Spleen (tissue), 11 donors: ENCODE measurements at regions not wholly inside any gene's neighbourhood (a gene's known extent, or its start where the extent isn't known, plus 50 kb on each side); places are given as distances from the start of the nearest gene placed in this dataset.
"Not testable (repeated sequence)": the region's sequence is repeated elsewhere in the genome, so short reads cannot be mapped to it uniquely, and the experiment has no call there.

Experiments used
- DNase-seq: peaks from one replicate; pipeline ENCODE4 v3.0.0-alpha.2; 2020
- H3K27ac ChIP-seq, 8 donors: fragments of 200-600 bp; sonication (generic) in 7 of 8; 1 replicate in 4 of 8; 2 replicates in 4 of 8; pipeline versions ENCODE4 v1.5.0 to v1.8.0; 2016 to 2021; ENCODE audit warnings: inconsistent platforms in 4 of 8, mild to moderate bottlenecking in 4 of 8, moderate library complexity in 1 of 8
- H3K27me3 ChIP-seq, 7 donors: fragments of 200-600 bp; sonication (generic) in 6 of 7; replicated peaks in 1 of 7; 1 replicate in 4 of 7; 2 replicates in 3 of 7; pipeline versions ENCODE4 v1.5.0 to v1.8.0; 2016 to 2021; ENCODE audit warnings: inconsistent platforms in 3 of 7, mild to moderate bottlenecking in 1 of 7
- H3K36me3 ChIP-seq, 6 donors: fragments of 200-600 bp; sonication (generic) in 5 of 6; 1 replicate in 4 of 6; 2 replicates in 2 of 6; pipeline versions ENCODE4 v1.5.0 to v1.8.0; 2016 to 2021; ENCODE audit warnings: inconsistent platforms in 2 of 6
- H3K4me1 ChIP-seq, 6 donors: fragments of 200-600 bp; sonication (generic) in 5 of 6; 1 replicate in 3 of 6; 2 replicates in 3 of 6; pipeline versions ENCODE4 v1.5.0 to v1.8.0; 2016 to 2021; ENCODE audit warnings: inconsistent platforms in 3 of 6
- H3K4me3 ChIP-seq, 8 donors: fragments of 200-600 bp; sonication (generic) in 7 of 8; 1 replicate in 4 of 8; 2 replicates in 4 of 8; pipeline versions ENCODE4 v1.5.0 to v1.8.0; 2016 to 2021; ENCODE audit warnings: inconsistent platforms in 4 of 8, mild to moderate bottlenecking in 4 of 8, moderate library complexity in 2 of 8
- H3K9me3 ChIP-seq, 8 donors: fragments of 200-600 bp; sonication (generic) in 7 of 8; 1 replicate in 4 of 8; 2 replicates in 4 of 8; pipeline versions ENCODE4 v1.5.0 to v1.8.0; 2016 to 2021; ENCODE audit warnings: inconsistent platforms in 4 of 8
- CTCF ChIP-seq, 11 experiments: fragments of 200-600 bp in 7 of 11; fragments of 450-650 bp in 4 of 11; sonication (generic) in 4 of 11; IDR thresholded peaks in 8 of 11; conservative IDR thresholded peaks in 3 of 11; 1 replicate in 7 of 11; 2 replicates in 4 of 11; pipeline versions ENCODE4 v1.4.0 to v1.8.0; 2016 to 2021; ENCODE audit warnings: antibody characterized with exemption in 11 of 11, inconsistent platforms in 4 of 11, mild to moderate bottlenecking in 1 of 11
- POLR2A ChIP-seq, 3 donors: fragments of 450-650 bp; IDR thresholded peaks; one replicate each; pipeline ENCODE4 v1.5.1; 2017; ENCODE audit warnings: antibody characterized with exemption in 3 of 3, mild to moderate bottlenecking in 1 of 3
- POLR2AphosphoS5 ChIP-seq, 3 donors: sonication (generic); formaldehyde crosslinking; IDR thresholded peaks; one replicate each; pipeline ENCODE4 v1.5.1; 2017; ENCODE audit warnings: antibody characterized with exemption in 3 of 3
- whole genome bisulfite sequencing, 5 donors: extraction: QIAGEN DNeasy Blood & Tissue Kit in 3 of 5; methylation state at CpG; one replicate each; pipeline versions ENCODE4 v1.1.5 to v1.1.7; 2013 to 2018; 5-methylcytosine and 5-hydroxymethylcytosine counted together
- intact Hi-C: fragments of 100-400 bp; cut with DNase I; formaldehyde crosslinking; loops from one replicate; pipeline ENCODE4 v1.15.0; 2023; ENCODE audit warnings: low total_unique reads
- donor health status: healthy with polysubstance abuse.
- donor health status: DM: no; HTN: no; CAD: no; lungs with moderate emphysema.
- donor health status: DM: no; HTN: no; CAD: no.
- donor health status: Bipolar disorder and iron deficiency.
- donor health status: healthy.
- donor health status: DM: no; HTN: no; CAD: no.
- donor health status: DM: yes; HTN: yes; CAD: no.

- Histone ChIP-seq H3K9me3 (no peaks in the 10 kb centered on the region), H3K36me3 (no peaks in the 10 kb centered on the region), H3K27ac (peak overlapping the region in 1 of 8 donors; percentile 7), H3K27me3 (peaks cover 0 to 10% (median 0%) of the 10 kb centered on the region in 7 donors), H3K4me1 (no peaks in the 10 kb centered on the region), H3K4me3 (no peak overlapping the region)
- DNase-seq, result no peak
- intact Hi-C loops, result no loop called here
- TF ChIP-seq POLR2AphosphoS5 (IDR thresholded peaks at IDR 0.05) (no peak), CTCF (IDR thresholded peaks at IDR 0.05 in 8 of 11, conservative IDR thresholded peaks at IDR 0.05 in 3 of 11) (no peak), POLR2A (IDR thresholded peaks at IDR 0.05) (no peak)
- 56 to 86% (median 77%) methylated on average over 4 of the region's 4 CpGs for WGBS, 5 donors
Observed at GRCh38 chr17:33574942-33575445, 281.9 kb upstream of the ASIC2 start.

DNA sequence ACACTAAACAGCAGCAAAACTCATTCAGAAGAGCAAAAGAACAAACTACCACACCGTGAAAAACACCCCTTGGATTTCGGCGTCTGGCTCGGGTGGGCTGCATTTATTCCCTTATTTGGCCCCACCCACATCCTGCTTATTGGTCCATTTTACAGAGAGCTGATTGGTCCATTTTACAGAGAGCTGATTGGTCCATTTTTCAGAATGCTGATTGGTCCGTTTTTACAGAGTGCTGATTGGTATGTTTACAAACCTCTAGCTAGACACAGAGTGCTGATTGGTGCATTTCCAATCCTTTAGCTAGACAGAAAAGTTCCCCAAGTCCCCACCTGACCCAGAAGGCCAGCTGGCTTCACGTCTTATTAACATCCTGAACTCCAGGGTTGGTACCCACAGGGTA is 286.6 kb upstream of the ASIC2 start:
- intact Hi-C loops, result loop anchor here (10.0 kb wide), 1 partner anchor 55 kb away; no protein-coding TSS in a partner anchor
- H3K36me3 ChIP-seq, H3K4me3 ChIP-seq, H3K4me1 ChIP-seq, H3K27ac ChIP-seq, H3K9me3 ChIP-seq, DNase-seq, H3K27me3 ChIP-seq: not testable (repeated sequence)
- 80 to 96% (median 92%) methylated on average over 6 of the region's 6 CpGs for WGBS, 5 donors

GRCh38 chr17:33580215-33580614 is 287.1 kb upstream of the ASIC2 start:
- no peaks in the 10 kb centered on the region for H3K36me3 ChIP-seq
- TF ChIP-seq POLR2AphosphoS5 (IDR thresholded peaks at IDR 0.05), result no peak
- no peak for TF ChIP-seq POLR2A (IDR thresholded peaks at IDR 0.05)
- no peak for TF ChIP-seq CTCF (IDR thresholded peaks at IDR 0.05 in 8 of 11, conservative IDR thresholded peaks at IDR 0.05 in 3 of 11)
- 74 to 88% (median 84%) methylated on average over 3 of the region's 3 CpGs for WGBS, 5 donors
- DNase-seq, result no peak
- no peak overlapping the region for H3K4me3 ChIP-seq
- intact Hi-C loops, result loop anchor here (10.0 kb wide), 1 partner anchor 55 kb away; no protein-coding TSS in a partner anchor
- no peaks in the 10 kb centered on the region for H3K9me3 ChIP-seq
- H3K27me3 ChIP-seq, result peaks cover 0 to 10% (median 0%) of the 10 kb centered on the region in 7 donors
- H3K27ac ChIP-seq, result no peak overlapping the region
- H3K4me1 ChIP-seq, result no peaks in the 10 kb centered on the region

GRCh38 chr17:33582661-33583060 is 289.6 kb upstream of the ASIC2 start:
- intact Hi-C loops, result loop anchor here (10.0 kb wide), 1 partner anchor 58 kb away; no protein-coding TSS in a partner anchor
- H3K9me3 ChIP-seq, result no peaks in the 10 kb centered on the region
- H3K4me1 ChIP-seq, result no peaks in the 10 kb centered on the region
- H3K4me3 ChIP-seq, result no peak overlapping the region
- WGBS, 5 donors, result 59 to 73% (median 70%) methylated on average over 2 of the region's 2 CpGs
- H3K27ac ChIP-seq, result no peak overlapping the region
- no peak for DNase-seq
- H3K36me3 ChIP-seq, result no peaks in the 10 kb centered on the region
- peaks cover 0 to 6% (median 0%) of the 10 kb centered on the region in 7 donors for H3K27me3 ChIP-seq
- TF ChIP-seq CTCF (IDR thresholded peaks at IDR 0.05 in 8 of 11, conservative IDR thresholded peaks at IDR 0.05 in 3 of 11) (no peak), POLR2AphosphoS5 (IDR thresholded peaks at IDR 0.05) (no peak), POLR2A (IDR thresholded peaks at IDR 0.05) (no peak)
